LHCN-M2 (cell line): ENCODE measurements at regions not wholly inside any gene's neighbourhood (a gene's known extent, or its start where the extent isn't known, plus 50 kb on each side); places are given as distances from the start of the nearest gene placed in this dataset.

Experiments
- DNase-seq: peaks from one replicate; pipeline ENCODE4 v3.0.0-alpha.2; 2012; ENCODE audit warnings: low read depth

GRCh38 chr12:77493302-77494168 lies 337.2 kb upstream of the NAV3 start:
- DNase-seq = peak; percentile 2

- no peak for DNase-seq
Observed at GRCh38 chr12:77492536-77492935, 338.2 kb upstream of the NAV3 start.

DNA sequence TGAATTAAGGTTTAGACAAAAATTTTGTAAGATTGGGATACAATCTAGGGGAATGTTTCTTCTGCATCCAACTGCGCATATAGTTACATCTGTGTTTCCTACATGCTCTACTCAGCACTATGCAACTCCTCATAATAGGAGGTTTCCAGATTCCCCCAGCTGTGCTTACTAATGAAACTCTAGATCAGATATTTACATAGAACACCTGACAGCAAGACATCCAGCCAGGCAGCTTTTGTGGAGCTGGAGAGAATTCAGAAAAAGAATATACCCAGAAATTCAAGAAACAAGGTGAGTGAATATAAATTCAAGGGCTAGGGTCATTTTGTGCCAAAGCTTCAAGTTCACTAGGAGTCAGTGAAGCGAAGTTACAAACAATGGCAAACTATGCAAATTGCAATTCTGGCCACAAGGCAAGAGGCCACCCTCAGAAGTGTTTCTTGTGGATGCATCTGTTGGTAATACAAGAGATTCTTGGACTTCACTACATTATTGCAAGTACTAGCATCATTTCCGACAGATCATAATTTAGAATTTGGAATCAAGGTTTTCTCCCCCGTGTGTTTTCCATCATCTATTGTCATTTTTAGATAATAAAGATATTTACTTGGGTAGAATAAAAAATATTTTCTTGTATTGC lies 341.2 kb upstream of the NAV3 start:
- DNase-seq = no peak

DNA sequence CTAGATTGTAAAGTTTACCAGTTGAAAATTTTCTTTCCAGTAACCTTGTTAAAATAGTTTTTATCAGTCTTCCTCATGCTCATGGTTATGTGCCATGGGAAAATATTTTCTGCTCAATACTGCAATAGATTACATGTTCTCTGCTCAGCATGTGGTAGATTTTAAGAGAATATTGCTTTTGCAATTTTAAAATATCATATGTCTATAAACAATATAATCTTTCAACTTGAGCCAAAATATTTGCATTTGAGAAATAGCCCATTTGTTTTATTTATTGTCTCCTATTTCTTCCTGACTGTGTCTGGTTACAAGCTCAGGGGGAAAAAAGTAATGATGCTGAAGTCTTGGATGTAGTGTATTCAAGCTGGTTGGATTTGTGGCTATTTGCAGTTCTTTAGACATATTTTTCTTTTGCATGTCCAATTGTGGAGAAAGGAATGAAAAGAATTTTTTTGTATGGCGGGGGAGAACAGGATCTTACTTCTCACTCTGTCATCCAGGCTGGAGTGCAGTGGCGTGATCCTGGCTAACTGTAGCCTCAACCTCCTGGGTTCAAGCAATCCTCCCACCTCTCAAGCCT lies 342.6 kb upstream of the NAV3 start:
- DNase-seq = peak; percentile 7

- DNase-seq = no peak
Observed at GRCh38 chr12:77486872-77487271, 343.8 kb upstream of the NAV3 start.

DNA sequence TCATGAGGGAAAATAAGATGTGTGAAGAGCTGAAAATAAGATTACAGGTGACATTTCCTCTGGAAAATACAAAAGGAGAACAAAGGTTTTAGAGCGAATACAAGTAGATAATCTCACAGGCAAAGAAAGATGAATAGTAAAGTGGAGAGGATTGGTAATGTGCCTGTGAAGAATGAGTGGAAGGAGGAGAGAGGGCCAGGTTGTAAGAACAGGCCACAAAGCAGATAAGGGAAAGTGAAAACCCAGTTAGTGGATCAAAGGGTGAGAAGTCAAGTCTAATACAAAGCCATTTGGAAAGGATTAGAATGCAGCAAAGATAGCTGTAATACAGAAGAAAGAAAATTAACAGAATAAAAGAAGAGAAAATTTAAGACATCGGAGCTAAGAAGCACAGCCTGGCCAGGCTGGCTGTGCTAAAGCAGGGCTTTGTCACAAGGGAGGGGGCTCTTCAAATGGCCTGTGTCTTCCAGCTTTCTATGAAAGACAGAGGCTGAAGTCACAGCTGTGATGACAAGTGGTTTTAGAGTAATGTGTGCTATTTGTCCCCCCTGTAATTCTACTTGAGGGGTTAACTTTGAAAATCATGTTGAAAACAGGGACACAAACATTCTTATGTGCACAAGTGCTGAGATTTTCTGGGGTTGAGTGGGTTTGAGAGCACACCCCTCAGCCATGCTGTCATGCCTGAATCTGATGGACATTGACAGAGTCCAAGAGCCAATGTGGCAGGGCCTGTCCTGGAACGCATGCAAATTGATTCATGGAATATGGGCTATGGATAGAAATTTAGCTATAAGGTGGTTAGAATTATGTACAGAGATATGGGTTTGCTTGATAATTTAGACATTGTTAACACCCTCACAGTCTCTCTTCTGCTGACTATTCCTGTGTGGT lies 344.5 kb upstream of the NAV3 start:
- no peak for DNase-seq

DNA sequence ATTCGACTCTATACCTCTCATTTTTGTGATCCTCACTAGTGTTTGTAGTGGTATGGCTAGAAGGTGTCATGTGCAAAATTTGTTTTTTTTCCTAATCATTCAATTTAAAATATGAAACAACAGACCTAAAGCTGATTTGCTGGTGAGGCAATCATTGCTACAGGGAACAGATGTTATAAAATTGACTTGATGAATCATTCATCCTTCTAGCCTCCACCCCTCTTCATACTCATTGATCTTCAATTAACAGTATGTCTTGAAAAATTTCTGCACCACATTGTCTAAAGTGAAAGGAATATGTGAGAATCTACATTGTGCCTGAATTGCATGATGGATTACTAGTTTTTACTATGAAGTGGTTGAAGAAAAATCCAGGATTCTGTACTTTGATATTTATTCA lies 349.0 kb upstream of the NAV3 start:
- no peak for DNase-seq

- DNase-seq = no peak
Observed at GRCh38 chr12:77477907-77478533, 352.7 kb upstream of the NAV3 start.

GRCh38 chr12:77471801-77472200 lies 358.9 kb upstream of the NAV3 start:
- no peak for DNase-seq

DNA sequence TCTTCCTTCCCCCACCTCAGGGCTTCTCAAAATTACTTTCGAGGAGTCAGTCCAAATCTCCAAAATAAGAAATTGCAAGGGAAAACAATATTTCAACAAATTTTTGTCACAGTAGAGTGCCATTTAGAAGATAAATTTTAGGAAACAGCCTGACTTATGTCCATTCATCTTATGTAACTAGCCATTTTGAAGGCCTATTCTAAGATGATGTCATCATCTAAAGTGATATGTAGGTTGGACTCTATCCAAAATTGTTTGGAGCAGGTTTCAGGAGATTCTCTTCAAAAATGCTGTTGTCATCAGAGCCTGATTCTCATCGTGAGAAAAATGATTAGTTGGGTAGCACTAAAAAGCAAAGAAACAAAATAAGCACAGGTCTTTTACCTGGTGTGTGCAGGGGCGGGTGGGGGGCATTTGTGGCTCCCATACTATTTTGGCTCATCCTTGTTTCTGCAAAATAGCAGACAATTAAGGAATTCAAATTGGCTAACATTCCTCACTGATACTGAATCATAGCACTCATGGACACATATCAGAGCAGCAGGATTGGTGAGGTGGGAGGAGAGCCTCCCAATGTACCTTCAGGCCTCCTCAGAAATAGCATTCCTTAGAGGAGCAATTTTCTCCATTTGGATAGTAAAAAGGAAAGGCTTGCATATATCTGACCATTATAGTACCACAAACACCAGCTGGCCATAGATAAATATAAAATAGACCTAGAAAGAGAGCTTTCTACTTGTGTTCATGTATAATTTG lies 360.9 kb upstream of the NAV3 start:
- DNase-seq = no peak

- DNase-seq = peak; percentile 1
Observed at GRCh38 chr12:77442633-77443032, 377.3 kb upstream of the E2F7 start.

GRCh38 chr12:77439749-77440148 lies 374.4 kb upstream of the E2F7 start:
- DNase-seq = no peak

- DNase-seq = no peak
Observed at GRCh38 chr12:77438644-77439043, 373.3 kb upstream of the E2F7 start.

DNA sequence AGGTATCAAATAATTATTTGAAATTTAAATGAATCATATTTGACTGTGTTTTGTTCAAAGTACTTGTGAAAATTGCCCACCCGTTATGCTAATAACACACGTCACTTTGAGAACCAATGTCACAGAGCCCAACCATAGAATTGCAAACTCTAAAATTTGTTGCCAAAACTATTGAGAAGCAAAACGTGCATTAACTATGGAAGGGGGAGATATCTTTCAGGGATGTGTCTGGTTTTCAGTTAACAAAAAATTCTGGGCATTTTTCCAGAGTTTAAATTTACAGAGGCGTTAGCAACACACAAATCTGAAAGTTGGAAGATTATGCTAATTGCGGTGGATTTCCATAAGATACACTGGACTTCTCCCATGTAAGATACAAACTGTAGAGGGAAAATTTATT lies 371.8 kb upstream of the E2F7 start:
- DNase-seq = no peak

GRCh38 chr12:77435446-77436091 lies 370.2 kb upstream of the E2F7 start:
- DNase-seq = no peak

GRCh38 chr12:77433799-77434198 lies 368.4 kb upstream of the E2F7 start:
- peak; percentile 37 for DNase-seq

DNA sequence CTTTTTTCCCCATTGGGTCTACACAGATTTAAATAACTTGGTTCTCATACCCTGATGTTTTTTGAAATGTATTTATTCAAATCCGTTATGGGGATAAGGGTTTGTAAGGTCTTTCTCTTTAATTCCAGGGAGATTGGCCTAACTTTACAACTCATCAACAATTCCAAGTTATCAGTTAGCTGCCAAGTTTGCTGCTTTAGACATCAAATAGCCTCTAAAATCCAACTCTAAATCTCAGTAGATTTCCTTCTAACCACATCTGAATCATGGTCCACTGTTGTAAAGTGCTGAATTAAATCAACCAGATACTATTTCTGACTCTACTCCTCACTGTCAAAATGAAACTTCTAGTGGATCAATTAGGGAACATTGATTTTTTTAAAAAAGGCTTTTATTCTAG lies 364.1 kb upstream of the E2F7 start:
- no peak for DNase-seq

DNA sequence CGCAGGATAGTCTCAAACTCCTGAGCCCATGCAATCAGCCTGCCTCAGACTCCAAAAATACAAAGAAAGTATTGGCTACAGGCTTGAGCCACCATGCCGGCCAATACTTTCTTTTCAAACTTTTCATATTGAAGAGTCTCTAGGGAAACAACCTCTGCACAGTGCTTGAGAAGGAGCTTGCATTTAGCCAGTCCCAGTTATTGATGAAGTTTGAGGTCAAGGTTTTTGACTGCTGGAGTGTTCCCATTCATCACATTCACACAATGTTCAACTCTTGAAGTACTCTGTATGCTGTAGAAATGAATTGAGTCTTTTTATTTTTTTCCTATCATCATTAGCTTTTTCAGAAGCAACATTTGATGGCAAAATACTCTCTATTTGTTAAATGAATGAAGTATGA lies 355.8 kb upstream of the E2F7 start:
- DNase-seq = no peak

DNA sequence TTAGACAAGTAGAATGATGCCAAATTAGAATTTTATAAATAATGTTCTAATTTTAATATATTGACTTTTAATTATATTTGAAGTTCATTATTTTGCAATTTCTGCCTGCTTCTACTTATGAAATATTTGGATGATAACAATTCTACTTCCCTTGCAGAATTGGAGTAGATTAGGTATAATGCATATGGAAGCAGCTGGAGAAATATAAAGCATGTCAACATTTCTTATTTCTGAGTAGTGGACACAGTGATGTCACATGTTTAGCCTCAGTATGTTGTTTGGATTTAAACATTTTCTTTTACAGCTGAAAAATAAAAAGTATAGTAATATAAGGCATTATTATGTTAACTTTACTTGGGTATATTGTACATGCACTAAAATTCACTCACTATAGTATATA lies 344.2 kb upstream of the E2F7 start:
- DNase-seq = no peak

DNA sequence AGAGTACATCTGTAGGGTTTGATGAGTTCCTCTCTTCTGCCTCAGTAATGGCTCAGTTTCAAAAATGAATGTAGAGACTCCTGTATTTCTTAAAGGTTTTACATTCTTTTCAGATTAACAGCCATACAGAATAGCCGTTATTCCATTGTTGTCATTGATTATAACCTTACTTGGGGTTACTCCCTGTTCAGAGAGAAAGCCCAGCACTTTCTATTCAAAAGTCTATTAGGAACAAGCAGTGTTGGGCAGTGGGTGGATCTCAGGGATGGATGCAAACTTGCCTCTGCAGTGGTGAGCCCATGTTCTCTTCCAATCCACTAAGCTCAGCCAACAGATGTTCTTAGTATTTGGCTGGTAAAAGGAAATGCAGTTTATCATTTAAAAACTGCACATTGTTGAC lies 342.6 kb upstream of the E2F7 start:
- no peak for DNase-seq
